K562 (cell line): ENCODE measurements at regions not wholly inside any gene's neighbourhood (a gene's known extent, or its start where the extent isn't known, plus 50 kb on each side); places are given as distances from the start of the nearest gene placed in this dataset.
A peak's percentile ranks its signal among the peaks of the same experiment; 100 is the strongest.

Experiments
- ARNT ChIP-seq, 2 experiments: fragments of 450-650 bp; IDR thresholded peaks; 2 replicates each; pipeline ENCODE4 v1.6.1; 2016; ENCODE audit warnings: mild to moderate bottlenecking in 1 of 2
- CREM ChIP-seq: IDR thresholded peaks from 2 replicates; pipeline ENCODE4 v1.6.1; 2014; ENCODE audit warnings: antibody characterized with exemption, low read depth
- EWSR1 ChIP-seq: fragments of 450-650 bp; IDR thresholded peaks from 2 replicates; pipeline ENCODE4 v1.6.1; 2018; ENCODE audit warnings: borderline replicate concordance, mild to moderate bottlenecking, low read depth, moderate library complexity; ENCODE audit not compliant: partially characterized antibody
- FOXA1 ChIP-seq: fragments of 450-650 bp; IDR thresholded peaks from 2 replicates; pipeline ENCODE4 v1.6.1; 2016; ENCODE audit warnings: mild to moderate bottlenecking, borderline replicate concordance
- FOXK1 ChIP-seq: sonication (generic); formaldehyde crosslinking; IDR thresholded peaks from 2 replicates; pipeline ENCODE4 v1.8.0; 2022; ENCODE audit warnings: missing genetic modification reagents, mild to moderate bottlenecking, borderline replicate concordance
- HMGXB4 ChIP-seq: sonication (generic); formaldehyde crosslinking; IDR thresholded peaks from 2 replicates; pipeline ENCODE4 v1.8.1; 2023; ENCODE audit warnings: mild to moderate bottlenecking, missing genetic modification reagents
- HSF4 ChIP-seq: fragments of 250-450 bp; sonication (Bioruptor Pico); IDR thresholded peaks from 2 replicates; pipeline ENCODE4 v2.1.2; 2022; ENCODE audit warnings: mild to moderate bottlenecking, moderate library complexity, borderline replicate concordance
- NR2C1 ChIP-seq, 2 experiments: fragments of 450-650 bp; IDR thresholded peaks; 2 replicates each; pipeline ENCODE4 v1.6.1; 2017; ENCODE audit warnings: mild to moderate bottlenecking in 2 of 2, antibody characterized with exemption in 1 of 2, inconsistent platforms in 1 of 2, missing compliant biosample characterization in 1 of 2, missing genetic modification characterization in 1 of 2
- PHB2 ChIP-seq: fragments of 450-650 bp; IDR thresholded peaks from 2 replicates; pipeline ENCODE4 v1.6.1; 2017; ENCODE audit warnings: low read depth
- PURB ChIP-seq: sonication (generic); formaldehyde crosslinking; IDR thresholded peaks from 2 replicates; pipeline ENCODE4 v1.9.0; 2021; ENCODE audit warnings: low read depth, mild to moderate bottlenecking, missing genetic modification reagents
- RBM17 ChIP-seq: fragments of 200-400 bp; formaldehyde crosslinking; IDR thresholded peaks from 2 replicates; pipeline ENCODE4 v1.6.1; 2017; ENCODE audit warnings: low read depth, mild to moderate bottlenecking, low read length, borderline replicate concordance
- SNRNP70 ChIP-seq: fragments of 200-400 bp; formaldehyde crosslinking; optimal IDR thresholded peaks from 2 replicates; pipeline ENCODE3; 2017; ENCODE audit warnings: low read depth, low read length
- STAG1 ChIP-seq: sonication (generic); formaldehyde crosslinking; IDR thresholded peaks from 2 replicates; pipeline ENCODE4 v1.5.0; 2020; ENCODE audit warnings: missing genetic modification reagents, borderline replicate concordance
- TCF7L2 ChIP-seq: fragments of 150-350 bp; IDR thresholded peaks from 2 replicates; pipeline ENCODE4 v1.6.1; 2016; ENCODE audit warnings: low read depth, mild to moderate bottlenecking, low read length, moderate library complexity
- XRCC5 ChIP-seq: fragments of 200-400 bp; formaldehyde crosslinking; IDR thresholded peaks from 2 replicates; pipeline ENCODE4 v1.6.1; 2017; ENCODE audit warnings: low read depth, mild to moderate bottlenecking, low read length
- ZBTB7A ChIP-seq: IDR thresholded peaks from 2 replicates; pipeline ENCODE4 v1.6.1; 2011; ENCODE audit warnings: low read depth, mild to moderate bottlenecking, low read length, moderate library complexity, borderline replicate concordance; ENCODE audit not compliant: control insufficient read depth
- ZNF592 ChIP-seq: fragments of 450-650 bp; IDR thresholded peaks from 2 replicates; pipeline ENCODE4 v1.6.1; 2017; ENCODE audit warnings: antibody characterized with exemption, mild to moderate bottlenecking
- ZNF75A ChIP-seq: fragments of 450-650 bp; formaldehyde crosslinking; IDR thresholded peaks from 2 replicates; pipeline ENCODE4 v1.4.0; 2020; ENCODE audit warnings: mild to moderate bottlenecking

GRCh38 chr6:781350-781961, 88.5 kb upstream of the EXOC2 start (continued):
- TF ChIP-seq ZNF592 (no peak), EWSR1 (no peak), FOXK1 (no peak), STAG1 (CRISPR knock-in tag) (no peak), ZNF75A (no peak), PHB2 (no peak), NR2C1 (IDR thresholded peaks at IDR 0.05) (0 out of 2 replicates have a peak, but pooled peaks have one; percentile 39), NR2C1 (tag; IDR thresholded peaks at IDR 0.05) (peak; percentile 65), CREM (0 out of 2 replicates have a peak, but pooled peaks have one; percentile 14), XRCC5 (no peak), ZBTB7A (no peak), FOXA1 (no peak), RBM17 (no peak), TCF7L2 (no peak), HSF4 (CRISPR knock-in tag) (no peak), SNRNP70 (no peak), HMGXB4 (CRISPR knock-in tag) (no peak), PURB (CRISPR knock-in tag) (no peak), ARNT (IDR thresholded peaks at IDR 0.05) (no peak; a peak in 1 of 4 replicates)
